Hepatocyte (in vitro differentiated cells): ENCODE measurements at regions not wholly inside any gene's neighbourhood (a gene's known extent, or its start where the extent isn't known, plus 50 kb on each side); places are given as distances from the start of the nearest gene placed in this dataset.

Experiments
- DNase-seq: peaks from one replicate; pipeline ENCODE4 v3.0.0-alpha.2; 2016; ENCODE audit warnings: low spot score
- H2AFZ ChIP-seq: fragments of 200-600 bp; sonication (generic); 2 replicates; pipeline ENCODE4 v1.6.0; 2016; ENCODE audit warnings: antibody characterized with exemption, mild to moderate bottlenecking
- H3K27ac ChIP-seq: fragments of 200-600 bp; sonication (generic); 2 replicates; pipeline ENCODE4 v1.5.1; 2016; ENCODE audit warnings: mild to moderate bottlenecking
- H3K27me3 ChIP-seq: fragments of 200-600 bp; sonication (generic); 2 replicates; pipeline ENCODE4 v1.6.1; 2016
- H3K36me3 ChIP-seq: fragments of 200-600 bp; sonication (generic); replicated peaks from 2 replicates; pipeline ENCODE4 v1.5.1; 2016; ENCODE audit warnings: low read depth; ENCODE audit not compliant: insufficient read depth
- H3K4me1 ChIP-seq: fragments of 200-600 bp; sonication (generic); 2 replicates; pipeline ENCODE4 v1.5.1; 2016; ENCODE audit warnings: mild to moderate bottlenecking, moderate library complexity; ENCODE audit not compliant: insufficient read depth
- H3K4me2 ChIP-seq: fragments of 200-600 bp; sonication (generic); 2 replicates; pipeline ENCODE4 v1.6.0; 2016
- H3K4me3 ChIP-seq: fragments of 200-600 bp; sonication (generic); 2 replicates; pipeline ENCODE4 v1.5.1; 2016; ENCODE audit warnings: mild to moderate bottlenecking
- H3K79me2 ChIP-seq: fragments of 200-600 bp; sonication (generic); 2 replicates; pipeline ENCODE4 v1.6.0; 2017; ENCODE audit warnings: mild to moderate bottlenecking
- H3K9me2 ChIP-seq: fragments of 200-600 bp; sonication (generic); replicated peaks from 2 replicates; pipeline ENCODE4 v1.6.0; 2017; ENCODE audit warnings: mild to moderate bottlenecking; ENCODE audit not compliant: insufficient read depth
- H3K9me3 ChIP-seq: fragments of 200-600 bp; sonication (generic); 2 replicates; pipeline ENCODE4 v1.5.1; 2016; ENCODE audit warnings: low read depth, mild to moderate bottlenecking
- H4K20me1 ChIP-seq: fragments of 200-600 bp; sonication (generic); 2 replicates; pipeline ENCODE4 v1.6.0; 2016; ENCODE audit warnings: mild to moderate bottlenecking; ENCODE audit not compliant: insufficient read depth, poor library complexity, severe bottlenecking
- EZH2 ChIP-seq: fragments of 200-600 bp; sonication (generic); IDR thresholded peaks from 2 replicates; pipeline ENCODE4 v1.6.1; 2016; ENCODE audit warnings: antibody characterized with exemption, mild to moderate bottlenecking, borderline replicate concordance
- EZH2phosphoT487 ChIP-seq: fragments of 200-600 bp; sonication (generic); IDR thresholded peaks from one replicate; pipeline ENCODE4 v1.6.1; 2018; ENCODE audit warnings: antibody characterized with exemption, mild to moderate bottlenecking, low read depth, moderate library complexity; ENCODE audit not compliant: unreplicated experiment, severe bottlenecking
- WGBS: methylation state at CpG from one replicate; pipeline ENCODE4 v1.1.6; 2016; ENCODE audit warnings: low lambda C conversion rate; ENCODE audit errors: missing lambda C conversion rate; 5-methylcytosine and 5-hydroxymethylcytosine counted together
- TF ChIP-seq, protein P1 (sequence below): fragments of 200-600 bp; sonication (generic); IDR thresholded peaks from 2 replicates; pipeline ENCODE4 v1.5.1; 2016; ENCODE audit warnings: antibody characterized with exemption, mild to moderate bottlenecking; ENCODE audit not compliant: poor library complexity

DNA sequence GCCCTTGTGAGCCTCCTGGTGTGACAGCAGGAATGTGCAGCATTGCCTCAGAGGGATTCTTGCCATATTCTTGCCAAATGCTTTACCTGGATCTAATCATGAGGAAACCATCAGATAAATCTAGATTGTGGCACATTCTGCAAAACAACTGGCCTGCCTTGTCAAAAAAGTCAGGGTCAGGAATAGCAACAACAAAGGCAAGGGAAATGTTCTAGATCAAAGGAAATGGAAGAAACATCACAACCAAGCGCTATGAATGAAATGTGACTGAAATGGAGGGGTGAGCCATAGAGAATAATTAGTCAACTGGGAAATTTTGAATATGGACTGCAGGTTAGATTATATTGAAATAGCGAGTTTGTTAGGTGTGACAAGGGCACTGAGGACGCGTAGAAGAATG is 262.6 kb upstream of the CDYL start:
- 86% methylated on average over 4 of the region's 4 CpGs for WGBS
- no peak for TF ChIP-seq EZH2
- TF ChIP-seq, protein P1, sequence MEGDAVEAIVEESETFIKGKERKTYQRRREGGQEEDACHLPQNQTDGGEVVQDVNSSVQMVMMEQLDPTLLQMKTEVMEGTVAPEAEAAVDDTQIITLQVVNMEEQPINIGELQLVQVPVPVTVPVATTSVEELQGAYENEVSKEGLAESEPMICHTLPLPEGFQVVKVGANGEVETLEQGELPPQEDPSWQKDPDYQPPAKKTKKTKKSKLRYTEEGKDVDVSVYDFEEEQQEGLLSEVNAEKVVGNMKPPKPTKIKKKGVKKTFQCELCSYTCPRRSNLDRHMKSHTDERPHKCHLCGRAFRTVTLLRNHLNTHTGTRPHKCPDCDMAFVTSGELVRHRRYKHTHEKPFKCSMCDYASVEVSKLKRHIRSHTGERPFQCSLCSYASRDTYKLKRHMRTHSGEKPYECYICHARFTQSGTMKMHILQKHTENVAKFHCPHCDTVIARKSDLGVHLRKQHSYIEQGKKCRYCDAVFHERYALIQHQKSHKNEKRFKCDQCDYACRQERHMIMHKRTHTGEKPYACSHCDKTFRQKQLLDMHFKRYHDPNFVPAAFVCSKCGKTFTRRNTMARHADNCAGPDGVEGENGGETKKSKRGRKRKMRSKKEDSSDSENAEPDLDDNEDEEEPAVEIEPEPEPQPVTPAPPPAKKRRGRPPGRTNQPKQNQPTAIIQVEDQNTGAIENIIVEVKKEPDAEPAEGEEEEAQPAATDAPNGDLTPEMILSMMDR, result no peak
- no peak for TF ChIP-seq EZH2phosphoT487
- no peak for DNase-seq
- Histone ChIP-seq H3K4me1 (no peaks in the 10 kb centered on the region), H3K79me2 (no peaks in the 10 kb centered on the region), H2AFZ (no peak overlapping the region), H3K36me3 (no peaks in the 10 kb centered on the region), H3K9me2 (no peaks in the 10 kb centered on the region), H3K27ac (no peak overlapping the region), H4K20me1 (no peaks in the 10 kb centered on the region), H3K4me2 (no peak overlapping the region), H3K4me3 (no peak overlapping the region), H3K27me3 (no peaks in the 10 kb centered on the region), H3K9me3 (no peaks in the 10 kb centered on the region)

GRCh38 chr6:4512051-4512471 is 264.1 kb upstream of the CDYL start:
- H3K9me2 ChIP-seq, result no peaks in the 10 kb centered on the region
- no peaks in the 10 kb centered on the region for H3K4me1 ChIP-seq
- H2AFZ ChIP-seq, result no peak overlapping the region
- H4K20me1 ChIP-seq, result no peaks in the 10 kb centered on the region
- TF ChIP-seq, protein P1, result no peak
- no peak for TF ChIP-seq EZH2
- TF ChIP-seq EZH2phosphoT487, result no peak
- no peaks in the 10 kb centered on the region for H3K36me3 ChIP-seq
- no peak overlapping the region for H3K4me3 ChIP-seq
- no peak overlapping the region for H3K27ac ChIP-seq
- no peaks in the 10 kb centered on the region for H3K79me2 ChIP-seq
- 87% methylated on average over 7 of the region's 7 CpGs for WGBS
- H3K9me3 ChIP-seq, result no peaks in the 10 kb centered on the region
- no peak overlapping the region for H3K4me2 ChIP-seq
- DNase-seq, result no peak
- H3K27me3 ChIP-seq, result no peaks in the 10 kb centered on the region

DNA sequence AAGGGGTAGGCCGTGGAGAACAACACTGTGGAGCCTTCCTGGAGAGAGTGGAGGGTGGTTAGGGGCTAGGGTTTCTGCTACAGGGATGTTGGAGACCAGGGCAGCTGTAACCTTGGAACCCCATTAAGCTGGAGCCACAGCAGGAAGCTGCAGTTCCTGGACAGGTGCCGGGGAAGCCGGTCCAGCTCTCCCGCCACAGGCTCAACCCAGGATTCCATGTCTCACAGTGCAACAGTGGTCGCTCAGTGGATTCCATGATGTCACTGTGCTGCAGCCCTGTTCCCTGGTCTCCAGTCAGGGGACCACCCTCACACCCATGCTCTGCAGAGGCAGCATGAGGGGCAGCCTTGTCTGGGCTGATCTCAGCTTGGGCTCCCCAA is 264.6 kb upstream of the CDYL start:
- Histone ChIP-seq H3K36me3 (no peaks in the 10 kb centered on the region), H2AFZ (no peak overlapping the region), H3K9me3 (no peaks in the 10 kb centered on the region), H4K20me1 (no peaks in the 10 kb centered on the region), H3K79me2 (no peaks in the 10 kb centered on the region), H3K4me2 (no peak overlapping the region), H3K27ac (no peak overlapping the region), H3K27me3 (no peaks in the 10 kb centered on the region), H3K4me3 (no peak overlapping the region), H3K9me2 (no peaks in the 10 kb centered on the region), H3K4me1 (no peaks in the 10 kb centered on the region)
- TF ChIP-seq, protein P1, result no peak
- DNase-seq, result no peak
- WGBS, result 98% methylated on average over 5 of the region's 5 CpGs
